ENCODE measurements at regions not wholly inside any gene's neighbourhood (a gene's known extent, or its start where the extent isn't known, plus 50 kb on each side); places are given as distances from the start of the nearest gene placed in this dataset.

GRCh38 chr2:186105016-186105724, 366.6 kb downstream of the FSIP2 start:
- TF ChIP-seq POLR2AphosphoS5 (IDR thresholded peaks at IDR 0.05) = no peak
- TF ChIP-seq, protein P1, sequence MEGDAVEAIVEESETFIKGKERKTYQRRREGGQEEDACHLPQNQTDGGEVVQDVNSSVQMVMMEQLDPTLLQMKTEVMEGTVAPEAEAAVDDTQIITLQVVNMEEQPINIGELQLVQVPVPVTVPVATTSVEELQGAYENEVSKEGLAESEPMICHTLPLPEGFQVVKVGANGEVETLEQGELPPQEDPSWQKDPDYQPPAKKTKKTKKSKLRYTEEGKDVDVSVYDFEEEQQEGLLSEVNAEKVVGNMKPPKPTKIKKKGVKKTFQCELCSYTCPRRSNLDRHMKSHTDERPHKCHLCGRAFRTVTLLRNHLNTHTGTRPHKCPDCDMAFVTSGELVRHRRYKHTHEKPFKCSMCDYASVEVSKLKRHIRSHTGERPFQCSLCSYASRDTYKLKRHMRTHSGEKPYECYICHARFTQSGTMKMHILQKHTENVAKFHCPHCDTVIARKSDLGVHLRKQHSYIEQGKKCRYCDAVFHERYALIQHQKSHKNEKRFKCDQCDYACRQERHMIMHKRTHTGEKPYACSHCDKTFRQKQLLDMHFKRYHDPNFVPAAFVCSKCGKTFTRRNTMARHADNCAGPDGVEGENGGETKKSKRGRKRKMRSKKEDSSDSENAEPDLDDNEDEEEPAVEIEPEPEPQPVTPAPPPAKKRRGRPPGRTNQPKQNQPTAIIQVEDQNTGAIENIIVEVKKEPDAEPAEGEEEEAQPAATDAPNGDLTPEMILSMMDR (IDR thresholded peaks at IDR 0.05) = no peak
